C4-2B (cell line): ENCODE measurements at regions not wholly inside any gene's neighbourhood (a gene's known extent, or its start where the extent isn't known, plus 50 kb on each side); places are given as distances from the start of the nearest gene placed in this dataset.

Source experiments
- ZFX ChIP-seq: fragments of 450-650 bp; IDR thresholded peaks from 2 replicates; pipeline ENCODE4 v1.6.1; 2017
- TF ChIP-seq, protein P1 (sequence below): fragments of 450-650 bp; conservative IDR thresholded peaks from 2 replicates; pipeline ENCODE4 v1.5.1; 2017; ENCODE audit warnings: mild to moderate bottlenecking

DNA sequence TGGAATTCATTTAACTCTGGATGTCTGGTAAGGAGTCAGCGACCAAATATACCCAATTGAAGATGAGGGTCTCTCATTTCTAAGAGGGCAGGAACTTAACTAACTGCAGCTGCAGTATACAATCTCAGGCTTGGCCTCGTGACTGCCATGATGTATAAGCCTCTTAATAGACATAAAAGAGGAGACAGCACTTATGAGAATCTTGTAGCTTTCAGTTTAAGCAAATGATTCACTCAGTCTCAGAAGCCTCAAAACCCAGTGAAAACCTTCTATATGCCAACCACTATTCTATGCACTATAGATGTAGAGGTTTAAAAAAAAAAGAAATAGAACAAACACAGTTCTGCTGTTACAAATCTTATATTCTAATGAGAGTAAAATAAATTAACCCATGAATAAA, 513.9 kb downstream of the TBL1XR1 start:
- TF ChIP-seq, protein P1, sequence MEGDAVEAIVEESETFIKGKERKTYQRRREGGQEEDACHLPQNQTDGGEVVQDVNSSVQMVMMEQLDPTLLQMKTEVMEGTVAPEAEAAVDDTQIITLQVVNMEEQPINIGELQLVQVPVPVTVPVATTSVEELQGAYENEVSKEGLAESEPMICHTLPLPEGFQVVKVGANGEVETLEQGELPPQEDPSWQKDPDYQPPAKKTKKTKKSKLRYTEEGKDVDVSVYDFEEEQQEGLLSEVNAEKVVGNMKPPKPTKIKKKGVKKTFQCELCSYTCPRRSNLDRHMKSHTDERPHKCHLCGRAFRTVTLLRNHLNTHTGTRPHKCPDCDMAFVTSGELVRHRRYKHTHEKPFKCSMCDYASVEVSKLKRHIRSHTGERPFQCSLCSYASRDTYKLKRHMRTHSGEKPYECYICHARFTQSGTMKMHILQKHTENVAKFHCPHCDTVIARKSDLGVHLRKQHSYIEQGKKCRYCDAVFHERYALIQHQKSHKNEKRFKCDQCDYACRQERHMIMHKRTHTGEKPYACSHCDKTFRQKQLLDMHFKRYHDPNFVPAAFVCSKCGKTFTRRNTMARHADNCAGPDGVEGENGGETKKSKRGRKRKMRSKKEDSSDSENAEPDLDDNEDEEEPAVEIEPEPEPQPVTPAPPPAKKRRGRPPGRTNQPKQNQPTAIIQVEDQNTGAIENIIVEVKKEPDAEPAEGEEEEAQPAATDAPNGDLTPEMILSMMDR: no peak
- TF ChIP-seq ZFX: no peak
